ENCODE measurements at regions not wholly inside any gene's neighbourhood (a gene's known extent, or its start where the extent isn't known, plus 50 kb on each side); places are given as distances from the start of the nearest gene placed in this dataset.

DNA sequence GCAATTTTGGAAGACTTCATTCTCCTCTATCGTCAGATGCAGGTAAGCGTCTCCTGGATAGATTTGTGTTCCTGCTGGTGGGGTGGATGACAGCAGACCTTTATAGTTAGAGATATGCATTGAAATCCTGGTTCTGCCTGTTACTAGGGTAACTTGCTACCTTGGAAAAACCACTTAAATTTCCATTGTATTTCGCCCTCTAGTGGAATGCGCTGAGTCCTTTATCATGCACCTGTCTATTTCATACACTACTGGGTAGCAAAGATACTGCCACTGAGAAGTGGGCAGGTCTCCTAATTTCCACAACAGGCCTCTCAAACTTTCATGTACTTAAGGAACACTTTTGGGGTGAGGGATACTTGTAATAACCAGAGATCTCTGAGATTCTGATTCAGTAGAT, 209.5 kb upstream of the SUCLG2 start:
- DNase-seq, result no peak

DNA sequence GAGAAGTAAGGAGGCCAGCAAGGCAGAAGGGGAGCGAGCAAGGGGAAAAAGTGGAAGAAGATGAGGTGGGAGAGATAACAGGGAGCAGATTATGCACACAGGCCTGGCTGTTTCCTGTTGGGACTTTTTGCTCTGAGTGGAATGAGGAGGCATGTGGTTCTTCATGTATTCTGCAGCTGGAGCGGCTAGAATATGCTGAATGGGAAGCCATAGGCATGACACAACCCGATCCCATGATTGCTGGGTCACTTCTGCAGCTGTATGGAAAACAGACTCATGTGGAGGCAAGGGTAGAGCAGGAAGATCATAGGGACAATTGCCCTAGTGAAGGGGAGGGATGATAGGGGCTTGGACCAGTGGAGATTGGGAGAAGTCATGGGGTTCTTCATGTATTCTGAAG, 206.0 kb upstream of the SUCLG2 start:
- DNase-seq, result no peak

DNA sequence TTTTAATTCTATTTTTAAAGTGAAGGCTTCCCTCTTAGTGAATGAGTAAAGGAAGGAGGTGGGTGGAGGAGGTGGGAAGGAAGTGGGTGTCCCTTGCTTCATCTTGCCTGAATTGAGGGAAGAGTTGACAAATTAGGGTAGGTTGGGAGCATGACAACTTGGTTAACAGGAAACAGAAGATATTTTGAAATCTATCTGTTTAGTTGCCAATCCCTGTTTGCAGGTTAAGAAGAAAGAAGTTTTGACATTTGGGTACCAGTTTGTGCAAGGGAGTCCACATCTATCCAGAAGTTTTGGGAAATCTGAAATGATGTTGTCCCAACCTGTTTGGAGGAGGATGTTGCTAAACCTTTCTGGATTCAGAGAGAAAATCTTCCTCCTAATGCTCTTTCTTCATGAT, 204.1 kb upstream of the SUCLG2 start:
- DNase-seq, result no peak

DNA sequence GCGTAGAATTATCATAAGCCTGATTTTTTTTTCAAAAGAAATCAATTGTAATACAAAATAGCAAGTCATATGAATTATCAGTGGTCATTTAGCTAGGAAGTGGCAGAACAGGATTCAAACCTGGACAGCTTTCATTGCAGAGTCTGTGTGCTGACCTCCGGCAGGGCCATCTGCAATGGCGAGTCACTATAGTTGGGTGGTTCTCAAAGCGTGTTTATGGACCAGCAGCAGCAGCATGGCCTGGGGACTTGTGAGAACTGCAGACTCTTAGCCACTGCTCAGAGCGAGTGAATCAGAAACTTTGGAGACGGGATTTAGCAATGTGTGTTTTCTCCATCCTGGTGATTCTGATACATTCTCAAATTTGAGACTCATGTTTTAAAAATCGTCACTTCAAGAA, 202.3 kb upstream of the SUCLG2 start:
- no peak for DNase-seq

DNA sequence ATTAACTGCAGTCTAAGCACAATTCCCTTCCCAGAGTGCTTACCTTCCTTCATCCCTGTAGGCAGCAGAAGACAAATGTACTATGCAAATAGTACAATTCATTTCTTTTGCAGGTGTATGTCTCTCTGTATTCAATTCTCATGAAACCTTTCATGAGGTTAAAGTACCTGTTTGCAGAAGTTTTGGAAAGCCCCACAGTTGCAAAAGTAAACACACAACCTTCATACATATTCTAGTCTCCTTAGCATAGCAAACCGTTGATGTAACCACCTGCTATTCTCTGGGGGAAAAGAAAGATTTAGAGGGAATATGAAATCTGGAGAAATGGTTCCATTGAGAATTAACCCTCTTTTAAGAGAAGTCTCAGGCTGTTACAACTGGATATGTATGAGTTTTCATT, 200.3 kb upstream of the SUCLG2 start:
- DNase-seq, result no peak

DNA sequence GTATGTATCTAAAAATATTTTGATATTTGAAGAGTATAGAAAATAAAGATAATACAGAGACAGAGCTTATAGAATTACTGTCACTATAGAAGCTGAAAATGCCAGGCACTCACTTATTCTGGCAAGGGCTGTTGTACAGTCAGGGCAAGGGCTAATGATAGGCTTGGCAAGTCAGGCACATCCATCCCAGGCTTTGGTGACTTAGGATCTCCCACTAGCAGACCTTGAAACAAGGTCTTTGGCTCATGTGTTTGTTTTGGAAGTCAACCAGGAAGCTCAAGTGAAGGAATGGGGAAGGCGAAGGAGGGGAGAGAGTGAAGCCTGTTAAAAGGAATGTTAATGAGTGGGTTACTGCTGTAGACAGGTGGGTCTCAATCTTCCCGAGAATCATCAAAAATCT, 199.1 kb upstream of the SUCLG2 start:
- no peak for DNase-seq

DNA sequence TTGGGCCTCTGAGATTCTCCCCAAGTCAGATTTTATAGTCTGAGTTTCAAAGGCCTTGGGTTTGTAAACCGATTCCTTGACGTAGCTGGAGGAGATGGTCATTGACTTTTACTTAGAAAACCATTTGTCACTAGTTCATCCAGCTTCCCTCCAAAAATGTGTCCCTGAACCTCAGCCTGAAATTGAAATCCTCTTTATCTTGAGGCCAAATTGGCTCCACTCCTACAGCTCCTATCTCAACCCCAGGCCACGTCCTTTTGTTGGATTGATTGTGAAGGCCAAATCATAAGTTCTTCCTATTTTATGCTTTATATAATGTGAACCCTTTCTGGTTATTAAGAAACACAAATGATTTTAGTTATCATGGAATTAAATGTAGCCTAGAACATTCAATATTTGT, 193.9 kb upstream of the SUCLG2 start:
- no peak for DNase-seq

DNA sequence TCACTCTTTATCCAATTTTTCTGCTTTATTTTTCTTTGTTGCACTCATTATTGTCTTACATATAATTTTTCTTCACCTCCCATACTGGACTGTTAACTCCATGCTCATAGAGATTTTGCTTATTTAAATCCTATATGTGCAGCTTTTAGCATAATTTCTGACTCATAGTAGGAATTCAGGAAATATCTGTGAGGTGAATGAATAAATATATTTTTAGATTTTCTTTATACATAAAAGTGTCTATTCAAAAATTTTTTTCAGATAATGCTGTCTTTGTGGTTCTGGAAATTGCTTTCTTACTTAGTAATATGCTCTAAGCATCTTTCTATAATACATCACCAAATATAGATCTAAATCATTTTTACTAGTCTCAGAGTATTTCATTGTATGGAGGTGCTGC, 191.8 kb upstream of the SUCLG2 start:
- no peak for DNase-seq

DNA sequence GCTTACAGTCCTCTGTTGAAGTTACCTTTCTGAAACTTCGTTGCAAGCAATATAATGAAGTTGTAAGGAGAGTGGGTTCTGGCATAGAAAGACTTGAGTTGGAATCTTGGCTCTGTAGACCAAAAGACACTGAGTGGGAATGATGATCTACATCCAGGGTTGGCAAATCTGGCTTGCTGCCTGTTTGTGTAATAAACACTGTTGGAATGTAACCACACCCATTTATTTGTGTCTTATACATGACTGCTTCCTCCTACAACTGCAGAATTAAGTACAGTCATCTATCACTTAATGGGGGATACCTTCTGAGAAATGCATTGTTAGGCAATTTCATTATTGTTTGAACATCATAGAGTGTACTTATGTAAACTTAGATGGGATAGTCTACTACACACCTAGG, 178.4 kb upstream of the SUCLG2 start:
- DNase-seq, result no peak

DNA sequence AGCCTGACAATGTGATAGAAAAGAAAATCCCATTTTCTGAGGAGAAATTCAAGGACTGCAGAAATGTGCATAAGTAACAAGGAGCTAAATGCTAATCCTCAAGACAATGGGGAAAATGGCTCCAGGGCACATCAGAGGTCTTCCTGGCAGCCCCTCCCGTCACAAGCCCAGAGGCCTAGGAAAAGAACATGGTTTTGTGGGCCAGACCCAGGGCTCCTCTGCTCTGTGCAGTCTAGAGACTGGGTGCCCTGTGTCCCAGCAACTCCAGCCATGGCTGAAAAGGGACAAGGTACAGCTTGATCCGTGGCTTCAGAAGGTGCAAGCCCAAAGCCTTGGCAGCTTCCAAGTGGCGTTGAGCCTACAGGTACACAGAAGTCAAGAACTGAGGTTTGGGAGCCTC, 176.8 kb upstream of the SUCLG2 start:
- no peak for DNase-seq

DNA sequence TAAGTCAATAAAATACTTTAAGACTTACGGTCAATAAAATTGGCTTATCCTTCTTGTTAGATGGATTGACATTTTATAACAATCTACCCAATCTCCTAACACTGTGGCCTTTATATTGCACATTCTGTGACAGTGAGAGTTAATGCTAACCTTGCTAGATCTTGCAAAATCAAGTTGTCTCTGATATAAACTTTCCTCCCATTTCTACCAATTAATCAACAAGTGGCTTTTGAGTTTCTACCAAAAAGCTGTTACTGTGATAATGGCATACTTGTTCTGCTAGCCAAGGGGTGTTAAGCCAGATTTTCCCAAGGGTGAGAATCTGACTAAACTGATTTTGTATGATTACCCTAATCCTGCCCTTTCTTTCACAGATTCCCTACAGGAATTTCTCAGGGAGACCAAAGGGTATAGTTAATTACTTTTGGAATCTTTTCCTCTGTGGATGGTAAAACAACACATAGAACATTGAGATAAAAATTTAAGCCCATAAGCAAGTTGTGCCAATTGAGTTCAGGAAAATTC, 174.1 kb upstream of the SUCLG2 start:
- DNase-seq, result no peak

DNA sequence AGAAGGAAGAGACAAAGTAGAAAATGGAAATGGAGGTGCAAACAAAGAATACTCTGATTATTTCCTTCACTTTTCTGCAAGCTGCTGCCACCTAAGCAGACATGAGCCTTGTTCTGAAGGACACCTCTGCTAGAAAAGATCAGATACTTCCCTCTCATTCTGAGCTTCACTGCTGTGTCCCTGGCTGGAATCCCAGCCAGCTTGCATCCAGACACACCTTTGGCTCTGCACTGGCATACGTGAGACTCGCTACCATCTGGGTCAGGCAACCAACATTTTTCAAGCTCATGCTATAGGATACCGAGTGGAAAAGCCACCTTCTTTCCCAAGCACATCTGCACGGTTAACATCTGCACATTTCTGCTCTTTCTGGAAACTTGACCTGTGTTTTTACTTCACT, 166.7 kb upstream of the SUCLG2 start:
- peak in 1 of 2 experiments; percentile 1 for DNase-seq

DNA sequence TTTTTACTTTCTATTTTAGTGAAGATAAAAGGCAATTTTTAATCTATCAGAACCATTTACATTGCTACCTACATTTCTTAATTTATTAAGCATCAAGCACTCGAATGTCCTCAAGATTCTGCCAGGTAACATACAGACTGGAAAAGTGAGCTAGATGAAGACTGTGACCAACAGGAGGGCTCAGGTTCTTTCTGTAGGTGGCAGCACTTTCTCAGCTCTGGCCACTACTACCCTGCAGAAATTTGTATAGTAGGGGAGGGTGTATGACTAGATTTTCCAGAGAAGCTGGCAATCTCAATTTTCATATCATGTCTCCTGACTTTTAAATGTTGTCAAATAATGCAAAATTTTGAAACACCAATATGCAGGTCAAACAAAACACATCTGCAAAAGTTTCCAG, 165.0 kb upstream of the SUCLG2 start:
- peak in 1 of 2 experiments; percentile 27 for DNase-seq

DNA sequence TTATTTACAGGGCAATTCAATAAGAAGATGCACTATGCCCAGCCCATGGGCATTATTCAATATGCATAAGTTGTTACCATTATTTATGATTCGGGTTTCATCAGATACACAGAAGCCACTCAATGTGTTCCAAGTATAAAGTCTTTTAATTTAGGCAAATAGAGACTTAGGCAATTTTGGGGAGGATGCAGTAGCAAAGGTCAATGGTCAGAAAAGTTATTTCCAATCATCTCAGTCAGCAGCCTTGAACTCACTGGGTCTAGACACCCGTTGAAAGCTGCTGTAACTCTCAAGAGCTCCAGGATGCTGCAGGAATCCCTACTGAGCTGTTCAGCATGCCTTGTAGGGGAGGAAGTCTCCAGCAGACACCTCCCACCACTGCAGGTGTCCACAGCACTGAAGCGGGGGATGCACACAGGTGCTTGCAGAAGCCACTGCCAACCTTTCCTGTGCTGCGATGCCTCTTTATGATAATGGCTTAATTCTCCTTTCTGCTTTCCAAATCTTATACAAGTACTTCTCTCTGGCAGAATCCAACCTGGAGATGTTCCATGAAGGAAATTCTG, 155.0 kb upstream of the SUCLG2 start:
- no peak for DNase-seq

DNA sequence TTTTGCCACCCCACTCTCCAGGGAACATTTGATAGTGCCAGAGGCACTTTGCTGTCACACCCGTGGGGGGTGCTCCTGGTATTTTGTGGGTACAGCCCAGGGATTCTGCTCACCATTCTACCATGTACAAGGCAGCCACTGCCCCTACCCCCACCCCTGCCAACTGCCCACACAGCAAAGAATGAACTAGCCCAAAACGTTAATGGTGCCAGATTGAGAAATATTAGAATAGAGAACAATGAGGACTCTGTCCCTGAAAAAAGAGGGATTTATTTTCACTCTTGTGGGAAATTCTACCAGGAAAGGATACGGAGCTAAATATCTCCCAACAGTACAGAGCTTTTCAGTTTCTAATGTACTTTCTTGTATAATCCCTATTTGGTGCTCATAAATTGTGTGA, 154.5 kb upstream of the SUCLG2 start:
- DNase-seq, result no peak

DNA sequence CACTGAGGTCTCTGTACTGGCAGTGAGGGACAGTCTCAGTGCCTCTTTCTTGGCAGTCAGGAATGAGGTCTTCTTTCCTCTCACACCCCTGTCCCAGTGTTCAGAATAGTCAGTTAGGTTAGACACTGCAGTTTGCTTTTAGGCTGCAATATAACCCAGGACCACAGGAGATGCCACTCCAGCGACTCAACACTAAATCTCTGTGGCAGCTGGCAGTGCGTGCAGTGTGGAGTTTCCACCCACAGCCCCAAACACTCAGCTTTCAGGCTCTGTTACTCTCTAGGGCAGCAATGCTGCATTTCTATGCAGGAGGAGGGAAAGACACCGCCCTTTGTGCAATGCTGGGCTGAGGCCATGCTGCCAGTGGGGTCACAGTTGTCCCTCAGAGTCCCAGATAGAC, 150.2 kb upstream of the SUCLG2 start:
- DNase-seq, result no peak

DNA sequence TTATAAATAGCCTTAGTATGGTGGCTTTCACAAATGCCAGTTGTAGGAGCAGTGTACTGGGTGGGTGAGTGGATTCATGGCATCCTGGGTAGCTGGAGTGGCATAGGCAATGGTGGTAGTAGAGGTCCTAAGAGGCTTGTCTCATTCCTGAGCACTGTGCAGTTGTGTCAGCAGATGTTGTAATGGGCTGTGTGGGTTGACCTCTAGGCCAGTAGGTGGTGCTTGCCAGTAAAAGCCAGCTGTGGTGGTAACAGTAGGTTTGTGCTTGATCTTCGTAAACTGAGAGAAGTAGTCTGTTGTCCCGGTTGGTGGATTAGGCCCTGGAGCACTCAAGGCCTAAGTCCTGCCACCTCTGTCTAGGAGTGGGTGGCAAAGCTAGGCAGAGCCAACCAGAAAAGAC, 149.7 kb upstream of the SUCLG2 start:
- no peak for DNase-seq

DNA sequence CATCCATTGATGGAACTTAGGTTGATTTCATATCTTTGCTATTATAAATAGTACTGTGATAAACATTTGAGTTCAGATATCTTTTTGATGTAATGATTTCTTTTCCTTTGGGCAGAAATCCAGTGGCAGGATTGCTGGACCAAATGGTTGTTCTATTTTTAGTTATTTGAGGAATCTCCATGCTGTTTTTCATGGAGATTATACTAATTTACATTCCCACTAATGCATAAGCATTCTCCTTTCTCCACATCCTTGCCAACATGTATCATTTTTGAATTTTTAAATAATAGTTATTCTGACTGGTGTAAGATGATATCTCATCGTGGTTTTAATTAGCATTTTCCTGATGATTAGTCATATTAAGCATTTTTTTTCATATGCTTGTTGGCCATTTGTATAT, 144.0 kb upstream of the SUCLG2 start:
- DNase-seq, result no peak

DNA sequence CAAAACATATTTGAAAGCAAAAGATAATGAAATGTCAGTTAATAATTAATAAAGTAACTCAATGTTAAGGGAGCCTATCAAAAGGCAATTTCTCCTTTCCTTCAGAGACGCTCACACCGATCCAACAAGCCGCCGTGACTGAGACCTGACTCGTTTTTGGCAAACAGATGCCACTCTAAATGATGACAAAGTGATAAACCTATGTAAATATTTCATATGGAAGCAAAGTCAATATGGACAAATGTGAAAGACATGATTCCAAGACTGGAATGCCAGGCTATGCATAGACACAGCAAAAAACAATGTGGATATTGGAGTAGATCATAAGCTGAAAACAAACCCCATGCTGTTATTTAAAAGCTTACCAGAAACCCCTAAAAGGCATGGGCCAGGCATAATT, 137.2 kb upstream of the SUCLG2 start:
- DNase-seq, result no peak

DNA sequence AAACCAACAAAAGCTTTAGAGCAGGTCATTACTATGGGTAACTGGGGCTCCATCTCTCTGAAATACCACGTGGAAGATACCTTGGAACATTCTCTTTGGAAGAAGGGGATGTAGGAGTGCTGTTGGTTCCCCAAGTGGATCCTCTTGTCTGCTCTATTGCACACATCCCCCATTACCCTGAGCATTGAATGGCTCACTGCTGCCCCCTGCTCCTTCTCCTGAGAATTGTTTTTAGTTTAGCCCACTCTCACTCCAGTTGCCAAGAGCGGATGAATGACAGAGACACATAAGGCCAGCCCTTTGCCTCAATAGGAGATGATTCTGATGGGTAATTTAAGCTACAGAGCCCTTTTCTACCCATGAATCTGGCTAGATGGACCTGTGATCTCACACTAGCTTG, 135.6 kb upstream of the SUCLG2 start:
- DNase-seq, result peak in 1 of 2 experiments; percentile 28

DNA sequence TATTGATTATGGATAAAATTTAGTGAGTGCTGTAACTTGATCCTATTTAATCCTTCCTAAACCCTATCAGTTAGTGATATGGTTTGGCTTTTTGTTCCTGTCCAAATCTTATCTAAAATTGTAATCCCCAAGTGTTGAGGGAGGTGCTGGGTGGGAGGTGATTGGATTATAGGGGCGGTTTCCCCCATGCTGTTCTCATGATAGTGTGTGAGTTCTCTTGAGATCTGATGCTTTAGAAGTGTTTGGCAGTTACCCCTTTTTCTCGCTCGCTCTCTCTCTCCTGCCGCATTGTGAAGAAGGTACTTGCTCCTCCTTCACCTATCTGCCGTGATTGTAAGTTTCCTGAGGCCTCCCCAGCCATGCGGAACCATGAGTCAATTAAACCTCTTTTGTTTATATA, 134.0 kb upstream of the SUCLG2 start:
- DNase-seq, result no peak

DNA sequence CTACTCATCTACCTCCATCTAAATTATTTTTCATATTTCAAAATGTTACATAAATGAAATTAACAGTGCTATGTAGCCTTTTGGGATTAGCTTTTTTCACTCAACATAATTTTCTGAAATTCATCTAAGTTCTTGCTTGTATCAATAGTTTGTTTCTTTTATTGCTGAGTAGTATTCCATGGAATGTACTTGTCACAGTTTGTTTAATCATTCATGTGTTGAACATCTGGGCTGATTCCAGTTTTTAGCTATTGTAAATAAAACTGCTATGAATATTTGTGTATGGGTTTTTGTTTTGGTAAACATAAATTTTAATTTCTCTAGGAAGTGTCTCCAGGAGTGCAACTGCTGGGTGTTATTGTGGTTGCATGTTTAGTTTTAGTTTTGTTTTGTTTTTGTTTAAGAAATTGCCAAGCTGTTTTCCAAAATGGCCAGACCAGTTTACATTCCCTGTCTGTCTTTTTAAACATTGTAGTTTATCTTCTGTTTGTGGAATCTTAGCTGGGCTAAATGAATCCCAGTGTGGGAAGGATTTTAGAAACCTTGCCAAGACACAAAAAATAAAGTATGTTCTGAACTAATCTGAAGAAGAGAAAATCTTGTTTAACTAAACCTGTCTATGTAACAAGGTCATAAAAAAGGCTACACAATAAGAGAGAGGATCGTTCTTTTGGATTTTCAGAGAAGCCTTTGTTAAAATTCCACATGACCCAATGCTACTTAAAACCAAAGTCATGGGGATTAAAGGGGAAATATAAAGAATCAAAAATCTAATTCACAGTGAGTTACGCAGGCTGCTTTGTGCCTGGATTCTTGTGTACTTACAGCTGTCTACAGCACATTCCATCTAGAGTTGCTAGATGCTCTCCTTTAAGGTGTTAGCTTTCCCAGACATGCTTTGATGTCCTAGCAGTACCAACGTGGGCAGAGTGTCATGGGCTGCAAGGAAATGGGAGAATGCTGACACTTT, 129.2 kb upstream of the SUCLG2 start:
- DNase-seq, result no peak

DNA sequence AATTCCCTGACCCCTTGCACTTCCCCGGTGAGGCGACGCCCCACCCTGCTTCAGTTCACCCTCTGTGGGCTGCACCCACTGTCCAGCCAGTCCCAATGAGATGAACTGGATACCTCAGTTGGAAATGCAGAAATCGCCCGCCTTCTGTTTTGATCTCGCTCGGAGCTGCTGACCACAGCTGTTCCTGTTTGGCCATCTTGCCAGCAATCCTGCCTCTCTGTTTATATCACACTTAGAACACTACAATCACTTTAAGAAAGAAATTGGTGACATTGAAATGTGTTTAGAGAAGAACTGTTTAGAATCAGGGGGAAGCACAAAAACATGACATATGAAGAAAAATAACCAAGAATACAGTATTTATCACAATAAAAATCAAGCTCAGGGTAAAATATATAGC, 127.5 kb upstream of the SUCLG2 start:
- no peak for DNase-seq

DNA sequence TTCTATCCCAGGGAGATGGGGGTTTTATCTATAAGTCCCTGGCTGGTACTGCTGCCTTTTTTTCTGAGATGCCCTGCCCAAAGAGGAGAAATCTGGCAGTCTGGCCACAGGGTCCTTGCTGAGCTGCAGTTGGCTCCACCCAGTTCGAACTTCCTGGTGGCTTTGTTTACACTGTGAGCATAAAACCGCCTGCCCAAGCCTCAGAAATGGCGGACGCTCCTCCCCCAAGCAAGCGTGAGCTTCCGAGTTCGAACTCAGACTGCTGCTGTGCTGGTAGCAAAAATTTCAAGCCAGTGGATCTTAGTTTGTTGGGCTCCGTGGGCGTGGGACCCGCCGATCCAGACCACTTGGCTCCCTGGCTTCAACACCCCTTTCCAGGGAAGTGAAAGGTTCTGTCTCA, 126.8 kb upstream of the SUCLG2 start:
- no peak for DNase-seq

DNA sequence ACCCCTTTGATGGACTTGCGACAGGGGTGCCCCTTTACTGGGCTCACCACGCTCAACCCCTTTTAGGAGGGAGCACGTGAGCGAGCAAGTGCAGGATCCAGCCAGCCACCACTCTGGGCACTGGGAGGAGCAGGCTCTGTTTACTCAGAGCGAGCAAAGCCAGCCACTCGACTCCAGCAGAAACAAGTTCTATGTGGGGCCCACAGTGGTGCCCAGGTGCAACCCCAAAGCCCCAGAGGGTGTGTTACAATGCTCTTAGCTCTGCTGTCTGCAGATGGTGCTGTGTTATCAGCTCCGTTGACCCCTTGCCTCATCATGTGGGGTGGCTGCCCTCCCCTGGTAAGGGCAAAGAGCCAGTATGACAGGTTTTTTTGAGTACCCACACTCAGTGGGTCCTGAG, 120.3 kb upstream of the SUCLG2 start:
- DNase-seq, result no peak
